ENCODE measurements at regions not wholly inside any gene's neighbourhood (a gene's known extent, or its start where the extent isn't known, plus 50 kb on each side); places are given as distances from the start of the nearest gene placed in this dataset.

- H3K9me3 ChIP-seq (ENCODE audit: low read depth): no peaks in the 10 kb centered on the region
- no peak overlapping the region for H3K4me3 ChIP-seq
- peaks cover 10% of the 10 kb centered on the region for H3K4me1 ChIP-seq (ENCODE audit: low read depth)
- DNase-seq (ENCODE audit: low read depth in 1 of 2, low spot score in 1 of 2): peak in 1 of 2 donors; percentile 28
- no peaks in the 10 kb centered on the region for H3K27me3 ChIP-seq
- TF ChIP-seq, protein P1, sequence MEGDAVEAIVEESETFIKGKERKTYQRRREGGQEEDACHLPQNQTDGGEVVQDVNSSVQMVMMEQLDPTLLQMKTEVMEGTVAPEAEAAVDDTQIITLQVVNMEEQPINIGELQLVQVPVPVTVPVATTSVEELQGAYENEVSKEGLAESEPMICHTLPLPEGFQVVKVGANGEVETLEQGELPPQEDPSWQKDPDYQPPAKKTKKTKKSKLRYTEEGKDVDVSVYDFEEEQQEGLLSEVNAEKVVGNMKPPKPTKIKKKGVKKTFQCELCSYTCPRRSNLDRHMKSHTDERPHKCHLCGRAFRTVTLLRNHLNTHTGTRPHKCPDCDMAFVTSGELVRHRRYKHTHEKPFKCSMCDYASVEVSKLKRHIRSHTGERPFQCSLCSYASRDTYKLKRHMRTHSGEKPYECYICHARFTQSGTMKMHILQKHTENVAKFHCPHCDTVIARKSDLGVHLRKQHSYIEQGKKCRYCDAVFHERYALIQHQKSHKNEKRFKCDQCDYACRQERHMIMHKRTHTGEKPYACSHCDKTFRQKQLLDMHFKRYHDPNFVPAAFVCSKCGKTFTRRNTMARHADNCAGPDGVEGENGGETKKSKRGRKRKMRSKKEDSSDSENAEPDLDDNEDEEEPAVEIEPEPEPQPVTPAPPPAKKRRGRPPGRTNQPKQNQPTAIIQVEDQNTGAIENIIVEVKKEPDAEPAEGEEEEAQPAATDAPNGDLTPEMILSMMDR (IDR thresholded peaks at IDR 0.05; ENCODE audit: low read depth, low read length): no peak
- no peak overlapping the region for H3K27ac ChIP-seq
- H3K36me3 ChIP-seq: no peaks in the 10 kb centered on the region
These were observed 1948.4 kb upstream of the IGFBP7 start for GRCh38 chr4:59058543-59058942.

- H3K27ac ChIP-seq: no peak overlapping the region
- no peaks in the 10 kb centered on the region for H3K9me3 ChIP-seq (ENCODE audit: low read depth)
- no peaks in the 10 kb centered on the region for H3K27me3 ChIP-seq
- H3K4me3 ChIP-seq: no peak overlapping the region
- H3K36me3 ChIP-seq: no peaks in the 10 kb centered on the region
- no peak for DNase-seq (ENCODE audit: low read depth in 1 of 2, low spot score in 1 of 2)
- peaks cover 10% of the 10 kb centered on the region for H3K4me1 ChIP-seq (ENCODE audit: low read depth)
- TF ChIP-seq, protein P1 (IDR thresholded peaks at IDR 0.05; ENCODE audit: low read depth, low read length): no peak
These were observed 1950.0 kb upstream of the IGFBP7 start for GRCh38 chr4:59060002-59060846.

GRCh38 chr4:59060895-59061294, 1950.7 kb upstream of the IGFBP7 start:
- DNase-seq (ENCODE audit: low read depth in 1 of 2, low spot score in 1 of 2): no peak
- Histone ChIP-seq H3K4me3 (no peak overlapping the region), H3K9me3 (ENCODE audit: low read depth) (no peaks in the 10 kb centered on the region), H3K4me1 (ENCODE audit: low read depth) (peaks cover 10% of the 10 kb centered on the region), H3K36me3 (no peaks in the 10 kb centered on the region), H3K27me3 (no peaks in the 10 kb centered on the region), H3K27ac (no peak overlapping the region)
- TF ChIP-seq, protein P1 (IDR thresholded peaks at IDR 0.05; ENCODE audit: low read depth, low read length): no peak

DNA sequence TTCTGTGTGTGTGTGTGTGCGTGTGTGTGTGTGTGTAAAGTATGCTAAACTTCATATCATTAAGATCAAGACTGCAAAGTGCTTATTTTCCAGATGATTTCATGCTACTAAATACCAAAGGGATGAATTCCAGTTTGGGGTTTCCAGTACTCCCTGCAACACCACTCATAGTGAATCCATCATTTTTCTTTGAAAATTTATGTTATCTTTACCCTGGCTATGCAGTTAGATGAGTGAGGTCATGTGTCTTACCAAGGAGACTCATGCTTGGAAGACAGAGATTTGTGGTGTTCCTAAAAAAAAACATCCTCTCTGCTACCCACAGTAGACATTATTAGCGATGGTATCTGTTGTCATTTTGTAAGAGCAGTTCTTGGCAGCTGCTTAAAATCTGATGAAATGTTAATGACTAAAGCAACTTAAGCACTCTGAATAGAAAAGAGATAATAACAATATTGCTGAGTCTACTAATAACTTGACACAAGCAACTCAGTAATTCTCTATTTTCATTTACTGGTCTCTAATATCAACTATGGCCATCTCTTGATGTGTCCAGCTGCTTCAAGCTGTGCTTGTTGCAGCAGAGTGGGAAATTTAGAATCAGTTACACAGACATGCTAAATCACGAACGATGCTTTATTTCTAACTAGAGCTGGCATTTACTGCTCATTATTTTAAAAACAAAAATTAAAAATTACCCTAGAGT, 1953.0 kb upstream of the IGFBP7 start:
- H3K27ac ChIP-seq: no peak overlapping the region
- H3K27me3 ChIP-seq: no peaks in the 10 kb centered on the region
- H3K9me3 ChIP-seq (ENCODE audit: low read depth): no peaks in the 10 kb centered on the region
- TF ChIP-seq, protein P1 (IDR thresholded peaks at IDR 0.05; ENCODE audit: low read depth, low read length): no peak
- no peaks in the 10 kb centered on the region for H3K36me3 ChIP-seq
- no peak for DNase-seq (ENCODE audit: low read depth in 1 of 2, low spot score in 1 of 2)
- H3K4me3 ChIP-seq: no peak overlapping the region
- peaks cover 10% of the 10 kb centered on the region for H3K4me1 ChIP-seq (ENCODE audit: low read depth)

GRCh38 chr4:59068722-59069418, 1958.7 kb upstream of the IGFBP7 start:
- no peaks in the 10 kb centered on the region for H3K36me3 ChIP-seq
- H3K9me3 ChIP-seq (ENCODE audit: low read depth): no peaks in the 10 kb centered on the region
- DNase-seq (ENCODE audit: low read depth in 1 of 2, low spot score in 1 of 2): peak in 1 of 2 donors; percentile 5
- TF ChIP-seq, protein P1 (IDR thresholded peaks at IDR 0.05; ENCODE audit: low read depth, low read length): no peak
- H3K4me3 ChIP-seq: no peak overlapping the region
- H3K4me1 ChIP-seq (ENCODE audit: low read depth): peaks cover 6% of the 10 kb centered on the region
- H3K27me3 ChIP-seq: no peaks in the 10 kb centered on the region
- no peak overlapping the region for H3K27ac ChIP-seq
